SJCRH30 (cell line): ENCODE measurements at regions not wholly inside any gene's neighbourhood (a gene's known extent, or its start where the extent isn't known, plus 50 kb on each side); places are given as distances from the start of the nearest gene placed in this dataset.
"Not testable (repeated sequence)": the region's sequence is repeated elsewhere in the genome, so short reads cannot be mapped to it uniquely, and the experiment has no call there.

Source experiments
- DNase-seq, 2 experiments: peaks; one replicate each; pipeline ENCODE4 v3.0.0-alpha.2; 2015 to 2020
- H3K27ac ChIP-seq: fragments of 250-450 bp; sonication (Bioruptor Pico); 2 replicates; pipeline ENCODE4 v1.5.1; 2020; ENCODE audit warnings: mild to moderate bottlenecking, moderate library complexity
- H3K27me3 ChIP-seq: fragments of 250-450 bp; sonication (Bioruptor Pico); 2 replicates; pipeline ENCODE4 v1.5.1; 2020; ENCODE audit warnings: mild to moderate bottlenecking, moderate library complexity
- H3K36me3 ChIP-seq: fragments of 250-450 bp; sonication (Bioruptor Pico); 2 replicates; pipeline ENCODE4 v1.5.1; 2020; ENCODE audit warnings: mild to moderate bottlenecking, moderate library complexity
- H3K4me1 ChIP-seq: fragments of 250-450 bp; sonication (Bioruptor Pico); 2 replicates; pipeline ENCODE4 v1.5.1; 2020; ENCODE audit warnings: mild to moderate bottlenecking, moderate library complexity
- H3K4me3 ChIP-seq: fragments of 250-450 bp; sonication (Bioruptor Pico); 2 replicates; pipeline ENCODE4 v1.5.1; 2020; ENCODE audit warnings: mild to moderate bottlenecking, moderate library complexity
- H3K9me3 ChIP-seq: fragments of 250-450 bp; sonication (Bioruptor Pico); replicated peaks from 2 replicates; pipeline ENCODE4 v1.5.1; 2020; ENCODE audit warnings: mild to moderate bottlenecking, moderate library complexity

DNA sequence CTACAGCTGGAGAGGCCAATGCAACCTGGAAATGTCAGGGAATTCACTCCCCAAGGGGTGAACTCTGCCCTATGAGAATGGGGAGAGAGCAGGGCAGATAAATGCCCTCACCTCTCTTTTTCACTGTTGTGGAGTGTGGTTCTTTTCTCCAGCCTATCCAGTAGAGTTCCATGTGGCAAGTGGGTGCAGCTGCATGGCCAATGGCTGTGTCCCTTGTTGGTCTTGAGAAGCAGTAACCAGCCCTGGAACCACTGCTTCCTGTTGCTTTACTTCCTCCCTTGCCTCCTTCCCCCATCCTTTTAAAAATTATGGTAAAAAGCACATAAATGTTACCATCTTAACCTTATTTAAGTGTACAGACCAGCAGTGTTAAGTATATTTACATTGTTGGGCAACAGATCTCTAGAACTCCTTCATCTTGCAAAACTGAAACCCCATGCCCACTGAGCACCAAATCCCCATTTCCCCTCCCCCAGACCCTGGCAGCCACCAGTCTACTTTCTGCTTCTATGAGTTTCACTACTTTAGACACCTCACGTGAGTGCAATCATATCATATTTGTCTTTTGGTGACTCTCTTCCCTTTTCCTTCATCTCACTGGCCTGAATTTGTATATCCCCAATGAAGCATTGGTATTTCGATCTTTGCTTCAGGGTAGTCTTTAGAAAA is 77.0 kb upstream of the GRIP1 start:
- no peaks in the 10 kb centered on the region for H3K27me3 ChIP-seq
- no peaks in the 10 kb centered on the region for H3K4me1 ChIP-seq
- H3K27ac ChIP-seq, result no peak overlapping the region
- no peaks in the 10 kb centered on the region for H3K9me3 ChIP-seq
- no peak overlapping the region for H3K4me3 ChIP-seq
- no peaks in the 10 kb centered on the region for H3K36me3 ChIP-seq
- no peak for DNase-seq

DNA sequence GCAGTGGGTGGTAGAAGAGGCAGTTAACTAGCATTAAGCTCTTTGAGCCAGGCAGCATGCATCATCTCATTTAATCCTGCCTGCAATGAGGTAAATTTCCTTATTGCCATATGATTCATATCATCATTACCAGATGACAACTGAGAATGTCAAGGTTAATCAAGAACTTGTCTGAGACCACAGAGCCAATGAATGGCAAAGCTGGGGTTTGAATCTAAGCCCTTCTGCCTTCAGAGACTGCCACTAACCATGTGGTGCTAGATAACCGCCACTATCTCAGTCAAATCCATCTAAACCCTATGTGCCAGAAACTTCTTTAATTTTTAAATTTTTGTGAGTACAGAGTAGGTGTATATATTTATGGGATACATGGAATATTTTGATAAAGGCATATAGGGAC is 77.8 kb upstream of the GRIP1 start:
- Histone ChIP-seq H3K4me1 (no peaks in the 10 kb centered on the region), H3K27ac (no peak overlapping the region), H3K27me3 (no peaks in the 10 kb centered on the region), H3K4me3 (no peak overlapping the region), H3K9me3 (no peaks in the 10 kb centered on the region), H3K36me3 (no peaks in the 10 kb centered on the region)
- DNase-seq, result no peak

DNA sequence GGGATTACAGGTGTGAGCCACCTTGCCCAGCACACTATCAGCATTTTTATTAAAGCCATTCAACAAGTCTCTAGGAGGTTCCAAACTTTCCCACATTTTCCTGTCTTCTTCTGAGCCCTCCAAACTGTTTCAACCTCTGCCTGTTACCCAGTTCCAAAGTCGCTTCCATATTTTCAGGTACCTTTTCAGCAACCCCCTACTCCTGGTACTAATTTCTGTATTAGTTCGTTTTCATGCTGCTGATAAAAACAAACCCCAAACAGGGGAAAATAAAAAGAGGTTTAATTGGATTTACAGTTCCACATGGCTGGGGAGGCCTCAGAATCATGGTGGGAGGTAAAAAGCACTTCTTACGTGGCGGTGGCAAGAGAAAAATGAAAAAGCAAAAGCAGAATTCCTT is 81.2 kb upstream of the GRIP1 start:
- not testable (repeated sequence) for H3K27ac ChIP-seq, H3K4me1 ChIP-seq, H3K36me3 ChIP-seq, H3K9me3 ChIP-seq, H3K4me3 ChIP-seq, DNase-seq, H3K27me3 ChIP-seq

DNA sequence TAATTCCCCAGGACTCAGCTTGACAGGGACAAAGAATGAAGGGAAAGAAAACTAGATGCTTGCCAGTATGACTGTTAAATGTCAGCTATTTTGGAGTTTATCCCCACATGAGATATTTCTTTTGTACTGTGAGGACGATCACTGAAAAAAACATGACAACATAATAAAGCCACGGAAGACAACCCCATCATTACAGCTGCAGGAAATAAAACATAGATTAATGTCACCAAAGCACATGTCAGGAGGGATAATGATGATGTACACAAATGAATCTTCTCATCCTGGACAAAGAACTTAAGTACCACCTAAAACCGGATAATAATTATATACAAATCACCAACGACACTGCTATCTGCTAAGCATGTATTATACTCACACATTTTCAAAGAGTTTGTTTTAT is 84.6 kb upstream of the GRIP1 start:
- H3K4me3 ChIP-seq, result no peak overlapping the region
- no peaks in the 10 kb centered on the region for H3K9me3 ChIP-seq
- H3K36me3 ChIP-seq, result no peaks in the 10 kb centered on the region
- no peak for DNase-seq
- no peak overlapping the region for H3K27ac ChIP-seq
- H3K27me3 ChIP-seq, result no peaks in the 10 kb centered on the region
- H3K4me1 ChIP-seq, result no peaks in the 10 kb centered on the region

DNA sequence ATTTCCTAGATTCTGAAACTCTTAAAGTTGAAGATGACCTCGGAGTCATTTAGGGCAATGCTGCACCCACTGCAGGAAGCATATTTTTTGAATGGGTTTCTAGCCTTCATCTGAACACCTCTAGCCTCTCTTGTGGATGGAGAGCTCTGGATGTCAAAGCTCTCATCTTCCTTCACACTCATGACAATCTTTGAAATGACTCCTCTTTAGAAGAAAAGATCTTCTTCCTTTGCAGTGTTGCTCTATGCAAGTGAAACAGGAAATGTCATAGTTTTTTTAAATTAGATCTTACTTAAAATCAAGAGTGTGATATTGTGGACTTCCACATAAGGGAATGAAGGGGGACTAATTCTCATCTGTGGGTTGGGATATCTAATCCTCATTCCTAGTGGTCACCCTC is 86.3 kb upstream of the GRIP1 start:
- H3K4me1 ChIP-seq, result no peaks in the 10 kb centered on the region
- DNase-seq, result no peak
- no peaks in the 10 kb centered on the region for H3K27me3 ChIP-seq
- H3K4me3 ChIP-seq, result no peak overlapping the region
- no peaks in the 10 kb centered on the region for H3K36me3 ChIP-seq
- no peaks in the 10 kb centered on the region for H3K9me3 ChIP-seq
- H3K27ac ChIP-seq, result no peak overlapping the region

DNA sequence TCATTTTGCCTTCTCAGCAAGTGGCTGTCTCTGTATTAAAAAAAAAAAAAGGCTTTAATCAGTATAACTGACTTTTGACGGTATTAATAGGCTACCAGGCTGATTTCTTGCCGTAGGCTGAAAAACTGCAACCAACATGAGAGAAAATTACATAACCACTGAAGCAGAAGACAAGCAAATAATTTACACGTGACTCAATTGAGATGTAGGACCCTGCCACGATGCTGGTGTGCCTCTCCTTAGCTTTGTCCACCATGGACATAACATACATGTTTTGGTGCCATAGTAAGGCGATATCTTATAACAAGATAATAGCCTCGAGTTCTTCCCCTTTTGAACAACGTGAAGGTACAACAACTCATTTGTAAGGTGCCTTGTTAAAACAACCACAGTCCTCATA is 88.7 kb upstream of the GRIP1 start:
- no peaks in the 10 kb centered on the region for H3K36me3 ChIP-seq
- no peaks in the 10 kb centered on the region for H3K9me3 ChIP-seq
- H3K4me3 ChIP-seq, result no peak overlapping the region
- no peak overlapping the region for H3K27ac ChIP-seq
- no peaks in the 10 kb centered on the region for H3K27me3 ChIP-seq
- H3K4me1 ChIP-seq, result no peaks in the 10 kb centered on the region
- DNase-seq, result no peak

DNA sequence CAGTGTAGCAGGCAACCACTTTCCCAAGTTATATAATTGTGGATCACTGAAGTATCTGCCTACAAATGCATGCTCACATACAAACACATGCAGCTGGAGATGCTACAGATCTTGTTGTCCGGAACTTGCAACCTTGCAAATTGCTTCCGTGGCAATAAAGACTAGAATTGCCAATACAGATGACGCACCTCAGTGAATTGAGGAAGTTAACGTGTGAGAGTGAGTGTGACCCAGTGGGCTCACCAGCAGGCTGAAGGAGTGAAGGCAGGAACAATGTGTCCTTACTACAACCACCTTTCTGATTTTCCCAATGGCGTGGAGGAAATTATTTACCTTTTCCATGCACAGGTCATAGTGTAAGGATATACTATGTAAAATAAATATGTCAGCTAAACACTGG is 89.4 kb upstream of the GRIP1 start:
- Histone ChIP-seq H3K27me3 (no peaks in the 10 kb centered on the region), H3K4me3 (no peak overlapping the region), H3K27ac (no peak overlapping the region), H3K9me3 (no peaks in the 10 kb centered on the region), H3K4me1 (no peaks in the 10 kb centered on the region), H3K36me3 (no peaks in the 10 kb centered on the region)
- no peak for DNase-seq

DNA sequence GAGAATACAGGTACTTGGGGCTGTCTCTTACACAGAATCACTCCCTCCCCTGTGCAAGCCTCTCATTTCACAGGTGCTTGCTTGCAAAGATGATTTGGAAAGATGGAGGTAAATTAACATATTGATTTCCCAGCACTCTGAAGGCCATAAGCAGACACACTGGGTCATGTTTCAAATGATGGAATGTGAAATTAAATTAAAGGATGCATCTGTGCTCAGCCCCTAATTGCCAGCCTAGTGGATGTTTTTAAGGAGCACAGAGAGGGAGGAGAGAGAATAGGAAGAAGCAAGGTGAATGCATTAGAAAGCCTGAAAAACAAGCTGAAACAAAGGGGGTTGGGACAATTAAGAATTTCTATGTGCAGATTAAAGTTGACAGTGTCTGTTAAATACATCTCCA is 96.1 kb upstream of the GRIP1 start:
- H3K4me3 ChIP-seq, result no peak overlapping the region
- no peaks in the 10 kb centered on the region for H3K9me3 ChIP-seq
- no peaks in the 10 kb centered on the region for H3K27me3 ChIP-seq
- DNase-seq, result no peak
- no peaks in the 10 kb centered on the region for H3K36me3 ChIP-seq
- H3K27ac ChIP-seq, result no peak overlapping the region
- H3K4me1 ChIP-seq, result no peaks in the 10 kb centered on the region

DNA sequence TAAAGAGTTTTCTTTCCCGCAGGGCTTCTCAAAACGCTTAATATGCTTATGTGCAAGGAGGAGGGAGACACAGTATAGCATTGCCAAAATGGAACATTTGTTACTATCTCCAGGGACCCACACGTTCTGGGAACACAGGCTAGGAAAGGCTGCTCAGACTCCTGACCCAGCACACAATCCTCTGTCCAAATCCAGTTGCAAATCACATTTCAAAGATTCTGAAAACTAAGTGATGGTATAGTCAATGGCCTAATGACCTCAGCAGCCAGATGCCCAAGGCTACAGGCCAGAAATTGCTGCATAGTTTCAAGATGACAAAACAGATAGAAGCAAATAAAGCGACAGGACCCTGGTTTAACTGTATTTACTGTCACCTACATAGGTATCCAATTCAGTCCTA is 97.0 kb upstream of the GRIP1 start:
- H3K4me3 ChIP-seq, result no peak overlapping the region
- no peaks in the 10 kb centered on the region for H3K4me1 ChIP-seq
- H3K27me3 ChIP-seq, result no peaks in the 10 kb centered on the region
- H3K27ac ChIP-seq, result no peak overlapping the region
- no peak for DNase-seq
- H3K9me3 ChIP-seq, result no peaks in the 10 kb centered on the region
- no peaks in the 10 kb centered on the region for H3K36me3 ChIP-seq

DNA sequence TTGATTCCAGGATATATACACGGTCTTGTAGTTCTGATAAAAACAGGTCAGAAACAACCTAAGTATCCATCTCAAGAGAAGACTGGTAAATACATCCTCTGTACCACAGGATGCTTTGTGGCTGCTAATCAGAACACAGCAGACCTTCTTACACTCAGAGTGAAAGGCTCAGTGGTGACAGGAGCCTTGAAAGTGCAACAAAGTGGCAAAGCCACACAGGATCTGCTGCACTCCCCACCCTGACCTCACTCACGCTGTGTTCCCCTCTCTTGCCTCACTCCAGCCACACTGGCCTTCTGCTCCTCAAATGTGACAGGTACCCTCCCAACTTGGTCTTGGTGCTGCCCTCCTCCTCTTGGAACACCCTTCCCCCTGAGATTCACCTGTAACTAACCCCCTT is 98.1 kb upstream of the GRIP1 start:
- DNase-seq, result no peak
- Histone ChIP-seq H3K4me3 (no peak overlapping the region), H3K36me3 (no peaks in the 10 kb centered on the region), H3K27ac (no peak overlapping the region), H3K27me3 (no peaks in the 10 kb centered on the region), H3K4me1 (no peaks in the 10 kb centered on the region), H3K9me3 (no peaks in the 10 kb centered on the region)

DNA sequence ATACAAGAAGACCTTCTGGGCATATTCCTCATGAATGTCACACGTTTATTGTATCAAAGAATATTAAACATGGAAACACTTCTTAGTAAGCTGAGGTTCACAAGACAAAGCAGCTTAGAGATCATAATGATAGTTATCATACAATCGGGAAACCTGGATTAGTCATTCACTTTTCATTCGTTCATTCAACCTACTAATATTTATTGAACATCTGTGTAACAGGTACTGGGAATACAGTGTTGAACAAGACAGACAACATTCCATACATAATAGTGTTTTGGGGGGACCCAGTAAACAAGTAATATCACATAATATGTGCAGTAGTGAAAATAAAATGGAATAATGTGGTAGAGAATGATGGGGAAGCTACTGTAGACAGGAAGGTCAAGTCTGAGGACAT is 100.6 kb upstream of the GRIP1 start:
- no peak for DNase-seq
- Histone ChIP-seq H3K36me3 (no peaks in the 10 kb centered on the region), H3K4me3 (no peak overlapping the region)

DNA sequence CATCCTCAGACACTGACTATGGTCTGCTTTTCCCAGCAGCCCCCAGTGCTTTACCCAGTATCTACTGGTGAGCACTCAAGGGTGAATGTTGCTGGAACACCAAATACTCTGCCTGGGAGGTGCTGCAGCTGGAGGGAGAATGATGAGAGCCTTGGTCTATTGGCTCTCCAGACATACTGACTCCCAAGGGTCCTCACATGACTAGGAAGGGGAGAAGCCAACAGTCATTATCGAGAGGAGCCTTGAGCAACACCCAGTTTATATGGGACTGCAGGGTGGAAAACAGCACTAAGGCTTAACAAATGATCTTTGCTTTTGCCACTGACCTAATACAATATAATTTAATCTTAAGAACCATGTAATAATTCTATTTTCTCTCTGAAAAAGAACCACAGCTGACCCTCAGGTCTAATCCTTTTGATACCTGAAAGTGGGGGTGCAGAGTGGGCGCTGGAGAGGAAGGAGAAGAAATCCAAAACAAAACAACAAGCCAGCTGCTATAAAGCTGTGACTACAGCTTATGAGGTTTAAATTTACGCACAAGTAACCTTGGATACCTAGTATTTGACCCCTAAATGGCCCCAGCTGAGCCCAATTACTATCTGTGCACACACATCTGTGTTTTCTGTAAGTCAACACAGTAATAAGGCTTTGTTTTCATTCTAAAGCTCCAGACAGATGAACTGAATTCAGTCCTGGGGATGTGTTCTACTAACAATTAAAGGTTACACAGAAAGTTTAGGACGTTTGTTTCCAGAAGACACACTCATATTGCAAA is 107.8 kb upstream of the GRIP1 start:
- H3K27me3 ChIP-seq, result no peaks in the 10 kb centered on the region
- H3K4me1 ChIP-seq, result peaks cover 6% of the 10 kb centered on the region; the same call in 1 of the 2 replicates
- H3K4me3 ChIP-seq, result no peak overlapping the region
- H3K36me3 ChIP-seq, result no peaks in the 10 kb centered on the region
- DNase-seq, result peak; percentile 8 to 21
- no peaks in the 10 kb centered on the region for H3K9me3 ChIP-seq
- no peak overlapping the region for H3K27ac ChIP-seq

More for the DNA sequence above, 100.6 kb upstream of the GRIP1 start:
- H3K27ac ChIP-seq, result no peak overlapping the region
- no peaks in the 10 kb centered on the region for H3K4me1 ChIP-seq
- no peaks in the 10 kb centered on the region for H3K27me3 ChIP-seq
- no peaks in the 10 kb centered on the region for H3K9me3 ChIP-seq

DNA sequence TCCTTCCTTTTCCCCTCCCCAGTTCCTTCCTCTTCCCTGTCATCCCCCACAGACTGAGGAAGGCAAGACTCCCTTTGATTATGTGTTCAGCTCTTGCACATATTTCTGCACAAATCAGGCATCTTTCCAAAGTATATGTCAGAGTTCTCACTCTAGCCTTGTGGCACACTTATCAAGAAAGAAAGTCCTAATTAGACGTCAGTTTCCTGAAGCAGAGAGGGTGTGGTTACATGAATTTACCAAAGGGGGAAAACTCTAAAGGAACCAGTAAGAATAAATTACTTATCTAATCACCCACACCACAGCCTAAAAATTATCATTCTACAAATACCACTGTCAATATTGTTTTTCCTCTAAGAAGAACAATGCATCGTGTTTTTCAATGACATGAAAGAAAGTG is 120.7 kb upstream of the GRIP1 start:
- H3K9me3 ChIP-seq, result no peaks in the 10 kb centered on the region
- no peaks in the 10 kb centered on the region for H3K4me1 ChIP-seq
- no peak overlapping the region for H3K4me3 ChIP-seq
- no peak overlapping the region for H3K27ac ChIP-seq
- no peak for DNase-seq
- H3K36me3 ChIP-seq, result no peaks in the 10 kb centered on the region
- H3K27me3 ChIP-seq, result no peaks in the 10 kb centered on the region

DNA sequence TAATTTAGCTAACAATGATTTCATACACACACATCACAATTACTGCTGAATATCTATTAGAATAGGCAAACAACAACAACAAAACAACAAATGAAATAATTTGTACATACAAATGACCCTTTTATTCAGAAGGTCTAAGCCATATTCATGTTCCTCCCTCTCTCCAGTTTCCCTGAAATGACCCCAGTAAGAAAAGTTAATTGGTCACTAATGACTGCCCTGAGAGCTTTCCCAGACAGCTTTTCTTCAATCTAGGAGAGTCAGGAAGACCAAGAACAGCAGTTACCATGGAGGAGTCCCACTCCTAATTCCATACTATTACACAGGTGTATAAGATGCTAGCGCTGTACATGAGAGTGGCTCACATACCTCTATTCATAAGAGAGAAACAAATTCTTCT is 121.2 kb upstream of the GRIP1 start:
- Histone ChIP-seq H3K4me3 (no peak overlapping the region), H3K27ac (no peak overlapping the region), H3K36me3 (no peaks in the 10 kb centered on the region), H3K9me3 (no peaks in the 10 kb centered on the region), H3K4me1 (no peaks in the 10 kb centered on the region), H3K27me3 (no peaks in the 10 kb centered on the region)
- no peak for DNase-seq

DNA sequence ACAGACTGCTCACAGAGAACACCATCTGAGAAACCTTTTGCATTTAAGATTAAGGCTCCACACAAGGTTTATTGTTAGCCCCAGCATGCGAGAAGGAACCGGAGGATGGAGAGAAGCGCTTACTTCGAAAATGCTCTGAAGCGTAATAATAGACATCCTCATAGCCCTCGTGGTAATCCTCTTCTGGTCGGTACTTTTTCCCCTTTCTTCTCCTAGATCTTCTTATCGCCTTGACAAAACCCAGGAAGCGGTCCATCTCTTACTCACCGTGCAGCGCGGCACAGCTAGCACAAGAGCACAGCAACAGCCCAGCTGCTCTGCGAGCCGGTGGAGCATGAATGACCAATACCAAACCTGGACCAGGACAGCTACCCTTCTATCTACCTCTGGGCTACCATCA is 125.1 kb upstream of the GRIP1 start:
- DNase-seq, result no peak
- H3K4me3 ChIP-seq, result no peak overlapping the region
- H3K27ac ChIP-seq, result no peak overlapping the region
- H3K36me3 ChIP-seq, result no peaks in the 10 kb centered on the region
- H3K9me3 ChIP-seq, result no peaks in the 10 kb centered on the region
- no peaks in the 10 kb centered on the region for H3K27me3 ChIP-seq
- H3K4me1 ChIP-seq, result no peaks in the 10 kb centered on the region

DNA sequence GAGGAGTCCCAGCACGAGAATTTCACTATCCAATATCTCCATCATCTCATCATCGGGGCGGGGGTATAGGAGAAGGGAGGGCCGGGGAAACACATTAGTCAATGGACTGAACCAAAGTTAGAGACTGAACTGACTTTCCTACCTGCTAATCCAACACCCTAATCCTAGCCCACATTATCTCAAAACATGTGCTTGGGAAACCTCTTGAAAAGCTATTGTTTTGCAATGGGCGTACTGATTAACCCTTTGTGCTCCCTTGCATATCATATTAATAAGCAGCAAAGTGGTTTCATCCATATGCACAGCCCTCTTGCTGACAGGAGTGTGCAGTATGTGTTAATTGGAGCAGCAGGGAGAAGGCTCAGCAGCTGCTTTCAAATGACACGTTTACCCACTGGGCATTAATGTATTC is 125.7 kb upstream of the GRIP1 start:
- Histone ChIP-seq H3K4me3 (no peak overlapping the region), H3K9me3 (no peaks in the 10 kb centered on the region), H3K27ac (no peak overlapping the region), H3K4me1 (no peaks in the 10 kb centered on the region), H3K27me3 (no peaks in the 10 kb centered on the region), H3K36me3 (no peaks in the 10 kb centered on the region)
- DNase-seq, result no peak
